SK-N-MC (cell line): ENCODE measurements at regions not wholly inside any gene's neighbourhood (a gene's known extent, or its start where the extent isn't known, plus 50 kb on each side); places are given as distances from the start of the nearest gene placed in this dataset.

Experiments used
- EZH2 ChIP-seq: fragments of 200-600 bp; sonication (generic); IDR thresholded peaks from one replicate; pipeline ENCODE4 v1.6.1; 2017; ENCODE audit warnings: antibody characterized with exemption
- POLR2AphosphoS5 ChIP-seq: IDR thresholded peaks from 2 replicates; pipeline ENCODE4 v1.6.1; 2012; ENCODE audit warnings: mild to moderate bottlenecking, low read depth, low read length, borderline replicate concordance

DNA sequence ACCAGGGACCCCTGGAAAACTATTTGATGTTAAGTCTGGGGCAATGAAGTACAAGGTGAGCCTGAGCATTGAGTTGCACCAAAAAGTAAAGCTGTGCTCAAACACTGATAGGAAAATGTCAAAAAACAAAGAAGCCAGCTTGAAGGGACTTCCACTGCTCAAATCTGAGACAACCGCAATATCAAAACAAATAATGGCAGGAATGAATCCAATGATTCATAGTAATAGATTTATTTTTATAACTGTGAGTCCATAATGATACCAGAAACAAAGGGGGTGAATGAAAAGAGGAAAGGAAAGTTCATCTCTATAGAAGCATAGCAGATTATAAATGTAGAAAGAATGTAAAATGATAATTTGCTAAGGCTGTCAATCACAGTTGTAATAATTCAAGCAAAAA lies 237.3 kb upstream of the ZBTB20 start:
- TF ChIP-seq EZH2 (no peak), POLR2AphosphoS5 (no peak)
